Breast epithelium (tissue), 4 donors: ENCODE measurements at regions not wholly inside any gene's neighbourhood (a gene's known extent, or its start where the extent isn't known, plus 50 kb on each side); places are given as distances from the start of the nearest gene placed in this dataset.
"Not testable (repeated sequence)": the region's sequence is repeated elsewhere in the genome, so short reads cannot be mapped to it uniquely, and the experiment has no call there.

Source experiments
- DNase-seq, 2 donors: peaks; one replicate each; pipeline ENCODE4 v3.0.0-alpha.2; 2019; ENCODE audit warnings: low spot score in 2 of 2
- H3K27ac ChIP-seq, 2 donors: fragments of 200-600 bp; sonication (generic) in 1 of 2; one replicate each; pipeline ENCODE4 v1.5.1; 2016 to 2019; ENCODE audit warnings: mild to moderate bottlenecking in 1 of 2
- H3K27me3 ChIP-seq, 2 donors: fragments of 200-600 bp; sonication (generic) in 1 of 2; one replicate each; pipeline versions ENCODE4 v1.5.1 to v1.6.0; 2017 to 2019; ENCODE audit warnings: control low read depth in 1 of 2, mild to moderate bottlenecking in 1 of 2
- H3K36me3 ChIP-seq: fragments of 200-600 bp; one replicate; pipeline ENCODE4 v1.5.1; 2019
- H3K4me1 ChIP-seq, 2 donors: fragments of 200-600 bp; sonication (generic); one replicate each; pipeline ENCODE4 v1.5.1; 2016 to 2019; ENCODE audit warnings: control low read depth in 1 of 2
- H3K4me3 ChIP-seq, 3 donors: fragments of 200-600 bp; sonication (generic); 1 replicate in 2 of 3; 2 replicates in 1 of 3; pipeline ENCODE4 v1.5.1; 2016 to 2019; ENCODE audit warnings: mild to moderate bottlenecking in 3 of 3, moderate library complexity in 2 of 3
- H3K9me3 ChIP-seq, 2 donors: fragments of 200-600 bp; sonication (generic) in 1 of 2; one replicate each; pipeline ENCODE4 v1.5.1; 2016 to 2019; ENCODE audit warnings: control low read depth in 1 of 2
- POLR2A ChIP-seq: fragments of 450-650 bp; IDR thresholded peaks from one replicate; pipeline ENCODE4 v1.6.1; 2016; ENCODE audit warnings: antibody characterized with exemption, mild to moderate bottlenecking, moderate library complexity
- POLR2AphosphoS5 ChIP-seq, 3 donors: sonication (generic); formaldehyde crosslinking; IDR thresholded peaks; one replicate each; pipeline ENCODE4 v1.6.1; 2017; ENCODE audit warnings: antibody characterized with exemption in 3 of 3
- intact Hi-C: fragments of 100-400 bp; cut with DNase I; formaldehyde crosslinking; loops from one replicate; pipeline ENCODE4 v1.15.1; 2023; ENCODE audit warnings: low total_unique reads
- TF ChIP-seq, protein P1 (sequence below), 3 donors: fragments of 450-650 bp; IDR thresholded peaks; one replicate each; pipeline ENCODE4 v1.5.1; 2016 to 2017; ENCODE audit warnings: antibody characterized with exemption in 3 of 3, mild to moderate bottlenecking in 3 of 3, moderate library complexity in 3 of 3

DNA sequence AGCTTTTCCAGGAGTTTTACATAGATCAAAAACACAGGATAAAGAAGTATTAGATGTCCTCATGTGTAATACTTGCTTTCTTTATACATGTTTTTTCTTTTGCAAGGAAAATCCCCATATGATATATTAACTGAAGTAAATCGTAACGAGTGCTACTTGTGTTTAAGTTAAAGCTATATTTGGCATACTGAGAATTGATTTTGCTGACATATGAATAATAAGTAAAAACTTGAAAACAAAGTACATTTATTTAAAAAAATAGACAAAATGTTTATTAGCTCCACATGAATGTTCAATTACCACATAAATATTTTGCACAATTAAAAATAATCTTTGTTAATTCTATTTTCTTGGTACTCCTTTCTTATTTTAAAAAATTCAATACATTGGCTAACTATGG is 884.7 kb downstream of the FSTL5 start:
- intact Hi-C loops, result no loop called here
- Histone ChIP-seq H3K9me3 (peaks cover 4 to 8% of the 10 kb centered on the region in 2 donors), H3K27ac (no peak overlapping the region), H3K4me3 (no peak overlapping the region), H3K4me1 (no peaks in the 10 kb centered on the region), H3K36me3 (no peaks in the 10 kb centered on the region), H3K27me3 (no peaks in the 10 kb centered on the region)
- no peak for DNase-seq
- TF ChIP-seq, protein P1, sequence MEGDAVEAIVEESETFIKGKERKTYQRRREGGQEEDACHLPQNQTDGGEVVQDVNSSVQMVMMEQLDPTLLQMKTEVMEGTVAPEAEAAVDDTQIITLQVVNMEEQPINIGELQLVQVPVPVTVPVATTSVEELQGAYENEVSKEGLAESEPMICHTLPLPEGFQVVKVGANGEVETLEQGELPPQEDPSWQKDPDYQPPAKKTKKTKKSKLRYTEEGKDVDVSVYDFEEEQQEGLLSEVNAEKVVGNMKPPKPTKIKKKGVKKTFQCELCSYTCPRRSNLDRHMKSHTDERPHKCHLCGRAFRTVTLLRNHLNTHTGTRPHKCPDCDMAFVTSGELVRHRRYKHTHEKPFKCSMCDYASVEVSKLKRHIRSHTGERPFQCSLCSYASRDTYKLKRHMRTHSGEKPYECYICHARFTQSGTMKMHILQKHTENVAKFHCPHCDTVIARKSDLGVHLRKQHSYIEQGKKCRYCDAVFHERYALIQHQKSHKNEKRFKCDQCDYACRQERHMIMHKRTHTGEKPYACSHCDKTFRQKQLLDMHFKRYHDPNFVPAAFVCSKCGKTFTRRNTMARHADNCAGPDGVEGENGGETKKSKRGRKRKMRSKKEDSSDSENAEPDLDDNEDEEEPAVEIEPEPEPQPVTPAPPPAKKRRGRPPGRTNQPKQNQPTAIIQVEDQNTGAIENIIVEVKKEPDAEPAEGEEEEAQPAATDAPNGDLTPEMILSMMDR (IDR thresholded peaks at IDR 0.05), result no peak
- TF ChIP-seq POLR2A, result no peak
- no peak for TF ChIP-seq POLR2AphosphoS5 (IDR thresholded peaks at IDR 0.05)

DNA sequence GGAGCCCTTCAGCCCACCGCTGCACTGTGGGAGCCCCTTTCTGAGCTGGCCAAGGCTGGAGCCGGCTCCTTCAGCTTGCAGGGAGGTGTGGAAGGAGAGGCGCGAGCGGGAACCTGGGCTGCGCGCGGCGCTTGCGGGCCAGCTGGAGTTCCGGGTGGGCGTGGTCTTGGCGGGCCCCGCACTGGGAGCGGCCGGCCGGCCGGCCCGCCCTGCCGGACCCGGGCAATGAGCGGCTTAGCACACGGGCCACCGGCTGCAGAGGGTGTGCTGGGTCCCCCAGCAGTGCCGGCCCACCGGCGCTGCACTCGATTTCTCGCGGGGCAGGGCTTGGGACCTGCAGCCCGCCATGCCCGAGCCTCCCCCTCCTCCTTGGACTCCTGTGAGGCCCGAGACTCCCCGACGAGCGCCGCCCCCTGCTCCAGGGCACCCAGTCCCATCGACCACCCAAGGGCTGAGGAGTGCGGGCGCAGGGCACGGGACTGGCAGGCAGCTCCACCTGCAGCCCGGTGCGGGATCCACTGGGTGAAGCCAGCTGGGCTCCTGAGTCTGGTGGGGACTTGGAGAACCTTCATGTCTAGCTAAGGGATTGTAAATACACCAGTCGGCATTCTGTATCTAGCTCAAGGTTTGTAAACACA is 886.5 kb downstream of the FSTL5 start:
- H3K27me3 ChIP-seq, intact Hi-C loops, DNase-seq, H3K4me1 ChIP-seq, H3K36me3 ChIP-seq, H3K27ac ChIP-seq, H3K9me3 ChIP-seq, H3K4me3 ChIP-seq: not testable (repeated sequence)

- TF ChIP-seq POLR2A, result no peak
- TF ChIP-seq POLR2AphosphoS5 (IDR thresholded peaks at IDR 0.05), result no peak
- TF ChIP-seq, protein P1 (IDR thresholded peaks at IDR 0.05), result no peak
Observed at GRCh38 chr4:161273607-161274006, 890.2 kb downstream of the FSTL5 start.

DNA sequence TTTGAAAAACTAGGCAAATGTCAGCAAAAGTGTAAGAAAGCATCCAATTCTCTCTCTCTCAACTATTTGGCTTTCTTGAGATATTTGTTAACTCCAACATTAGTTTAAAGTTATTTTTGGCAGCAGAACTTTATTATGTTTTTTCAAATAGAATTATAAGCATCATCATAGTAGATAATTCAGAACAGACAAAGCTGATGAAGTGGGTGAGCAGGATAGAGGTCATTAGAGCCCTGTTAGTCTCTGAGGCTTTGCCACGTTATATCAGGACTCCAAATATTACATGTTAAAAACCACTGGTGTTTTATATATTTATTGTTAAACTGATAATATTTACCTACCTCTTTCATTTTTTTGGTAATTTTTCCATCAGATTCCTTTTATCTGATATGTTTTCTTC is 903.0 kb downstream of the FSTL5 start:
- H3K36me3 ChIP-seq, result no peaks in the 10 kb centered on the region
- DNase-seq, result no peak
- peaks cover 17% of the 10 kb centered on the region in 2 donors for H3K9me3 ChIP-seq
- no peaks in the 10 kb centered on the region for H3K27me3 ChIP-seq
- TF ChIP-seq POLR2AphosphoS5 (IDR thresholded peaks at IDR 0.05) (no peak), POLR2A (no peak)
- TF ChIP-seq, protein P1 (IDR thresholded peaks at IDR 0.05), result no peak
- intact Hi-C loops, result no loop called here
- H3K4me1 ChIP-seq, result no peaks in the 10 kb centered on the region
- H3K27ac ChIP-seq, result no peak overlapping the region
- no peak overlapping the region for H3K4me3 ChIP-seq

More at GRCh38 chr4:161273607-161274006, 890.2 kb downstream of the FSTL5 start:
- Histone ChIP-seq H3K4me1 (no peaks in the 10 kb centered on the region), H3K27me3 (no peaks in the 10 kb centered on the region), H3K9me3 (peaks cover 4 to 8% of the 10 kb centered on the region in 2 donors), H3K4me3 (no peak overlapping the region), H3K36me3 (no peaks in the 10 kb centered on the region), H3K27ac (no peak overlapping the region)
- intact Hi-C loops, result no loop called here
- no peak for DNase-seq

DNA sequence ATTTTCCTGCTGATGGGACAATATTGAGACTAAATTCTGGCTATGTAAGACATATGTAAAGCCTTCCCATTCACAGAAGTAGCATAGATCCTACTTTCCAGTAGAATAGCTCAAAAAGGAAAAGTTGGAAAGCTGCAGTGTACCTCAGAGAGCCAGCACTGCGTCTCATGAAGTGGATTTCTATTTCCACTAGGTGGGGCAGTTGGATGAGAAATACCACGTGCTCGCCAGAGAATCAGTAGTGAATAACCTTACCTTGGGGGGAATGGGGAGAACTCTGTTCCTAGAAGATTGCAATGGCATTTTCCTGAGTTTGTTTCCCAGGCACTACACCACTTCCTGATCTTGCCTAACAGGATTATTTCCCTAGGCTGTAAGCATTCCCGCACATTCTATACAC is 907.1 kb downstream of the FSTL5 start:
- no peaks in the 10 kb centered on the region for H3K27me3 ChIP-seq
- intact Hi-C loops, result no loop called here
- H3K27ac ChIP-seq, result no peak overlapping the region
- TF ChIP-seq POLR2A, result no peak
- no peak for TF ChIP-seq POLR2AphosphoS5 (IDR thresholded peaks at IDR 0.05)
- TF ChIP-seq, protein P1 (IDR thresholded peaks at IDR 0.05), result no peak
- no peak overlapping the region for H3K4me3 ChIP-seq
- H3K4me1 ChIP-seq, result no peaks in the 10 kb centered on the region
- no peak for DNase-seq
- H3K9me3 ChIP-seq, result peaks cover 32 to 33% of the 10 kb centered on the region in 2 donors
- H3K36me3 ChIP-seq, result no peaks in the 10 kb centered on the region

DNA sequence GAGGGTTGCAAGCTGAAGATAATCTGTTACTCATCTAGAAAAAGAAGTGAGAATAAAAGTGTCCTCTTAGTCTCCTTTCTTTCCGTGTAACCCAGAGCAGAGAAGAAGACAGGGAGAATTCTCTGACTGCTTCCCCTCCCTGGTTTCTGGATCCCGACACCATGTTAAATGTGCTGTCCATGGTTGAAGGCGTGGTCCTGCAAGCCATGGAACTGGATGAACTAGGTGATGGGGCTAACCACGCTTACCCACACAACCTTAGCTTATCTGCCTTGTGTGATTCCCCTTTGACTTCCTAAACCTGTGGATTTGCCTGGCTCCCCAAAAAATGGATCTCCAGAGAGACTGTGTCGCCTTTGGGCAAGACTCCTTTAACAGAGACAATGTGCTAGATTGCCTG is 907.6 kb downstream of the FSTL5 start:
- Histone ChIP-seq H3K4me1 (no peaks in the 10 kb centered on the region), H3K27me3 (no peaks in the 10 kb centered on the region), H3K4me3 (no peak overlapping the region), H3K36me3 (no peaks in the 10 kb centered on the region), H3K27ac (no peak overlapping the region), H3K9me3 (peaks cover 32 to 33% of the 10 kb centered on the region in 2 donors)
- intact Hi-C loops, result no loop called here
- no peak for DNase-seq
- TF ChIP-seq POLR2AphosphoS5 (IDR thresholded peaks at IDR 0.05) (no peak), POLR2A (no peak)
- TF ChIP-seq, protein P1 (IDR thresholded peaks at IDR 0.05), result no peak
